Mesenchymal stem cell (in vitro differentiated cells and primary cell): ENCODE measurements at regions not wholly inside any gene's neighbourhood (a gene's known extent, or its start where the extent isn't known, plus 50 kb on each side); places are given as distances from the start of the nearest gene placed in this dataset.
"Not testable (repeated sequence)": the region's sequence is repeated elsewhere in the genome, so short reads cannot be mapped to it uniquely, and the experiment has no call there.

Experiments used
- DNase-seq: peaks from one replicate; pipeline ENCODE4 v3.0.0-alpha.2; 2013
- H2AFZ ChIP-seq: one replicate; pipeline ENCODE4 v1.6.1; 2013; ENCODE audit warnings: low read depth, mild to moderate bottlenecking, control low read depth, inconsistent platforms, low read length, moderate library complexity
- H2AK5ac ChIP-seq: 2 replicates; pipeline ENCODE4 v1.6.1; 2013; ENCODE audit warnings: low read length, moderate library complexity, mild to moderate bottlenecking, inconsistent platforms; ENCODE audit not compliant: severe bottlenecking
- H2BK120ac ChIP-seq: one replicate; pipeline ENCODE4 v1.6.1; 2013; ENCODE audit warnings: low read depth, mild to moderate bottlenecking, inconsistent platforms, low read length, moderate library complexity
- H2BK12ac ChIP-seq, 2 experiments: one replicate each; pipeline ENCODE4 v1.6.1; 2013; ENCODE audit warnings: inconsistent platforms in 2 of 2, low read length in 2 of 2, mild to moderate bottlenecking in 2 of 2, moderate library complexity in 2 of 2, control low read depth in 1 of 2
- H2BK15ac ChIP-seq: one replicate; pipeline ENCODE4 v1.6.1; 2013; ENCODE audit warnings: mild to moderate bottlenecking, low read depth, inconsistent platforms; ENCODE audit not compliant: poor library complexity, severe bottlenecking
- H2BK5ac ChIP-seq: 2 replicates; pipeline ENCODE4 v1.6.1; 2013; ENCODE audit warnings: low read depth, mild to moderate bottlenecking, low read length, control low read depth, inconsistent platforms; ENCODE audit not compliant: poor library complexity, severe bottlenecking
- H3K14ac ChIP-seq, 2 experiments: one replicate each; pipeline ENCODE4 v1.6.1; 2013; ENCODE audit warnings: inconsistent platforms in 2 of 2, low read length in 2 of 2, control low read depth in 1 of 2, mild to moderate bottlenecking in 1 of 2, moderate library complexity in 1 of 2
- H3K18ac ChIP-seq, 2 experiments: one replicate each; pipeline ENCODE4 v1.6.1; 2013; ENCODE audit warnings: inconsistent platforms in 2 of 2, low read length in 2 of 2, control low read depth in 1 of 2, low read depth in 1 of 2, mild to moderate bottlenecking in 1 of 2
- H3K23ac ChIP-seq, 2 experiments: one replicate each; pipeline ENCODE4 v1.6.1; 2013; ENCODE audit warnings: inconsistent platforms in 2 of 2, low read length in 2 of 2, mild to moderate bottlenecking in 2 of 2, moderate library complexity in 2 of 2, control low read depth in 1 of 2
- H3K27ac ChIP-seq: 2 replicates; pipeline ENCODE4 v1.5.1; 2013; ENCODE audit warnings: mild to moderate bottlenecking, moderate library complexity, low read length, control low read depth, inconsistent platforms; ENCODE audit not compliant: poor library complexity, severe bottlenecking
- H3K27me3 ChIP-seq, 2 experiments: 2 replicates each; pipeline versions ENCODE4 v1.6.1 to v1.7.0; 2013; ENCODE audit warnings: low read length in 2 of 2, mild to moderate bottlenecking in 2 of 2, moderate library complexity in 2 of 2, control low read depth in 1 of 2, inconsistent platforms in 1 of 2; ENCODE audit not compliant: control insufficient read depth in 1 of 2, insufficient read depth in 1 of 2
- H3K36me3 ChIP-seq, 2 experiments: 2 replicates each; pipeline versions ENCODE4 v1.6.1 to v1.7.0; 2013; ENCODE audit warnings: low read length in 2 of 2, control low read depth in 1 of 2, inconsistent platforms in 1 of 2, low read depth in 1 of 2, mild to moderate bottlenecking in 1 of 2; ENCODE audit not compliant: insufficient read depth in 2 of 2, control insufficient read depth in 1 of 2
- H3K4ac ChIP-seq, 2 experiments: one replicate each; pipeline ENCODE4 v1.6.1; 2013; ENCODE audit warnings: inconsistent platforms in 2 of 2, low read length in 2 of 2, mild to moderate bottlenecking in 2 of 2, moderate library complexity in 2 of 2, control low read depth in 1 of 2, low read depth in 1 of 2
- H3K4me1 ChIP-seq: 2 replicates; pipeline ENCODE4 v1.6.1; 2013; ENCODE audit warnings: low read depth, low read length, control low read depth; ENCODE audit not compliant: control insufficient read depth, insufficient read depth
- H3K4me2 ChIP-seq: 2 replicates; pipeline ENCODE4 v1.6.1; 2013; ENCODE audit warnings: low read length, mild to moderate bottlenecking, inconsistent platforms; ENCODE audit not compliant: poor library complexity, severe bottlenecking
- H3K4me3 ChIP-seq, 2 experiments: 2 replicates each; pipeline versions ENCODE4 v1.5.1 to v1.7.0; 2013; ENCODE audit warnings: low read length in 2 of 2, mild to moderate bottlenecking in 2 of 2, control low read depth in 1 of 2, low read depth in 1 of 2; ENCODE audit not compliant: insufficient read depth in 1 of 2
- H3K79me1 ChIP-seq: replicated peaks from 2 replicates; pipeline ENCODE4 v1.6.1; 2013; ENCODE audit warnings: mild to moderate bottlenecking, control low read depth, low read length, inconsistent platforms; ENCODE audit not compliant: poor library complexity, severe bottlenecking
- H3K9ac ChIP-seq: 2 replicates; pipeline ENCODE4 v1.7.0; 2013; ENCODE audit warnings: mild to moderate bottlenecking, low read length, moderate library complexity
- H3K9me3 ChIP-seq: 2 replicates; pipeline ENCODE4 v1.7.0; 2013; ENCODE audit warnings: mild to moderate bottlenecking, low read length; ENCODE audit not compliant: control insufficient read depth
- H4K8ac ChIP-seq: one replicate; pipeline ENCODE4 v1.6.1; 2013; ENCODE audit warnings: inconsistent platforms, mild to moderate bottlenecking, low read length, moderate library complexity
- H4K91ac ChIP-seq: one replicate; pipeline ENCODE4 v1.6.1; 2013; ENCODE audit warnings: mild to moderate bottlenecking, low read length, inconsistent platforms
- WGBS: methylation state at CpG from one replicate; pipeline ENCODE4 v1.1.7; 2013; ENCODE audit warnings: mixed read lengths; 5-methylcytosine and 5-hydroxymethylcytosine counted together

DNA sequence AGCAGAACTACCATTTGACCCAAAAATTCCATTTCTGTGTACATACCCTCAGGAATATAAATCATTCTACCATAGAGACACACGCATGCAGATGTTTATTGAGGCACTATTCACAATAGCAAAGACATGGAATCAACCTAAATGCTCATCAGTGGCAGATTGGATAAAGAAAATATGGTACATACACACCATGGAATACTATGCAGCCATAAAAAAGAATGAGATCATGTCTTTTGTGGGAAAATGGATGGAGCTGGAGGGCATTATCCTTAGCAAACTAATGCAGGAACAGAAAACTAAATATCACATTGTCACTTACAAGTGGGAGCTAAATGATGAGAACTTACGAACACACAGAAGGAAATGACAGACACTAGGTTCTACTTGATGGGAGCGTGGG is 112.3 kb downstream of the CAAP1 start:
- not testable (repeated sequence) for H3K23ac ChIP-seq, H3K4me1 ChIP-seq, H3K27ac ChIP-seq, H3K9me3 ChIP-seq, H3K79me1 ChIP-seq, H2AFZ ChIP-seq, H3K4ac ChIP-seq, H2BK12ac ChIP-seq, H2AK5ac ChIP-seq, H4K91ac ChIP-seq, H4K8ac ChIP-seq, H2BK15ac ChIP-seq, DNase-seq, H2BK5ac ChIP-seq, H3K4me2 ChIP-seq, H2BK120ac ChIP-seq, H3K9ac ChIP-seq, H3K4me3 ChIP-seq, H3K27me3 ChIP-seq, H3K18ac ChIP-seq, H3K14ac ChIP-seq, H3K36me3 ChIP-seq
- WGBS = 90% methylated on average over 2 of the region's 3 CpGs

DNA sequence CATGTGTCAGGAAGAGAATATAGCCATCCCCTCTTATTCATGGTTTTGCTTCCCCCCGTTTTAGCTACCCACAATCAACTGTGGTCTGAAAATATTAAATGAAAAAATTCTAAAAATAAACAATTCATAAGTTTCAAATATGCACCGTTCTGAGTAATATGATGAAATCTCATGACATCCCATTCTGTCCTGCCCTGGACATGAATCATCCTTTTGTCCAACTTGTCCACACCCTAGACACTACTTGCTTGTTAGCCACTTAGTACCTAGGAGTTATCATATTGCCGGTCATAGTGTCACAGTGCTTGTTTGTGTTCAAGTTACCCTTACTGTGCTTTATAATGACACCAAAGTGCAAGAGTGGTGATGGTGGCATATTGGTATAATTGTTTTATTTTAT is 113.5 kb downstream of the CAAP1 start:
- Histone ChIP-seq H2AK5ac (no peak overlapping the region), H3K9me3 (no peaks in the 10 kb centered on the region), H3K27ac (no peak overlapping the region), H3K23ac (no peak overlapping the region), H3K9ac (no peak overlapping the region), H3K18ac (no peak overlapping the region), H2BK12ac (no peak overlapping the region), H3K4me2 (no peak overlapping the region), H3K4ac (no peak overlapping the region), H3K14ac (no peak overlapping the region), H4K8ac (no peak overlapping the region), H2AFZ (no peak overlapping the region), H3K4me3 (no peak overlapping the region), H2BK15ac (no peak overlapping the region), H3K27me3 (no peaks in the 10 kb centered on the region), H3K4me1 (no peaks in the 10 kb centered on the region), H3K79me1 (no peaks in the 10 kb centered on the region), H2BK120ac (no peak overlapping the region), H2BK5ac (no peak overlapping the region), H4K91ac (no peak overlapping the region), H3K36me3 (no peaks in the 10 kb centered on the region)
- DNase-seq = no peak
- 82% methylated on average over 3 of the region's 3 CpGs for WGBS

DNA sequence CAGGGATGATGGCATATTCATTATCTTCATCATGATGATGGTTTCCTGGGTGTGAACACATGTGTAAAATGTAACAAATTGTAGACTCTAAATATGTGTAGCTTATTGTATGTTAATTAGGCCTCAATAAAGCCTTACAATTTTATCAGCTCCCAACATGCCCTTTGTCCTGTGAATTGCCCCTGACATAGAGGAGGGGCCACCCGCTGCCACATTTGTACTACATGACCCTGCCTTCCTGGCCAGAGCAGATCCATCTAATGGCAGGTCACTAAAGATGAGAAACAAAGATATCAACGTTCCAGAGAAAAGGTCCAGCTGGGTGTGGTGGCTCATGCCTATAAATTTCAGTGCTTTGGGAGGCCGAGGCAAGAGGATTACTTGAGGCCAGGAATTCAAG is 117.2 kb downstream of the CAAP1 start:
- 60% methylated on average over 3 of the region's 3 CpGs for WGBS
- no peak overlapping the region for H3K23ac ChIP-seq
- H3K4me1 ChIP-seq = no peaks in the 10 kb centered on the region
- H4K8ac ChIP-seq = no peak overlapping the region
- no peak overlapping the region for H2BK120ac ChIP-seq
- no peak overlapping the region for H2AFZ ChIP-seq
- no peak overlapping the region for H2BK12ac ChIP-seq
- no peak overlapping the region for H3K4ac ChIP-seq
- DNase-seq = no peak
- H4K91ac ChIP-seq = no peak overlapping the region
- H3K9me3 ChIP-seq = no peaks in the 10 kb centered on the region
- H2AK5ac ChIP-seq = no peak overlapping the region
- no peak overlapping the region for H3K27ac ChIP-seq
- no peak overlapping the region for H3K4me3 ChIP-seq
- H2BK5ac ChIP-seq = no peak overlapping the region
- no peaks in the 10 kb centered on the region for H3K79me1 ChIP-seq
- H3K18ac ChIP-seq = no peak overlapping the region
- no peaks in the 10 kb centered on the region for H3K36me3 ChIP-seq
- no peak overlapping the region for H2BK15ac ChIP-seq
- H3K4me2 ChIP-seq = no peak overlapping the region
- no peak overlapping the region for H3K9ac ChIP-seq
- no peaks in the 10 kb centered on the region for H3K27me3 ChIP-seq
- no peak overlapping the region for H3K14ac ChIP-seq

DNA sequence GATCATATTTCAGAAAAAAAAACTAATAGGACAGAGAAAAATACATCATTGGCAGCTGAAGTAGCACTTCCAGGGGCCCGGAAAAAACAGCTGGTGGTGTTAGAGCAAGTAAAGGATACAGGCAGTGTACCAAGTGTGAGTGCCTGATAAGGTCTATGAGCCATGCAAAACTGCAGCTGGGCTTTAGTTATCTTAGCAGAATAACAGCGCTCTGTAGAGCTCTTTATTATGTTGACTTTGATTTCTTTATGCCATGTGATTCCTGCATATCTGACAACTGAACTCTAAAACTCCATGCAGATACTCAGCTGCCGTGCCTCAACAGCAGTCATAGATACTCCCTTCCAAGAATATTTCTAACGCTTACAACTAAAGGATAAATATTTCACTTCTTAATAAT is 119.5 kb downstream of the CAAP1 start:
- Histone ChIP-seq H2BK12ac (no peak overlapping the region), H4K91ac (no peak overlapping the region), H3K14ac (no peak overlapping the region), H3K79me1 (no peaks in the 10 kb centered on the region), H3K23ac (no peak overlapping the region), H3K9me3 (no peaks in the 10 kb centered on the region), H3K9ac (no peak overlapping the region), H3K18ac (no peak overlapping the region), H3K27me3 (no peaks in the 10 kb centered on the region), H3K36me3 (no peaks in the 10 kb centered on the region), H2AK5ac (no peak overlapping the region), H3K4me1 (no peaks in the 10 kb centered on the region), H3K27ac (no peak overlapping the region), H2BK120ac (no peak overlapping the region), H3K4me2 (no peak overlapping the region), H3K4ac (no peak overlapping the region), H2AFZ (no peak overlapping the region), H3K4me3 (no peak overlapping the region), H2BK15ac (no peak overlapping the region), H4K8ac (no peak overlapping the region), H2BK5ac (no peak overlapping the region)
- 90% methylated on average over 4 of the region's 4 CpGs for WGBS
- DNase-seq = no peak
